ENCODE measurements at regions not wholly inside any gene's neighbourhood (a gene's known extent, or its start where the extent isn't known, plus 50 kb on each side); places are given as distances from the start of the nearest gene placed in this dataset.

GRCh38 chr10:33085313-33085833 lies 127.3 kb upstream of the ITGB1 start:
- TF ChIP-seq EZH2phosphoT487 (conservative IDR thresholded peaks at IDR 0.05; ENCODE audit: low read length): no peak
- no peak for TF ChIP-seq CTCF (IDR thresholded peaks at IDR 0.05; ENCODE audit: insufficient read depth, low read length, poor library complexity, severe bottlenecking)

All from SU-DHL-6 (cell line).